K562 (cell line): ENCODE measurements at regions not wholly inside any gene's neighbourhood (a gene's known extent, or its start where the extent isn't known, plus 50 kb on each side); places are given as distances from the start of the nearest gene placed in this dataset.

ENCODE experiments used
- ATAC-seq: fragments of 200-7000 bp; cut with Tn5 transposase; 3 replicates; pipeline ENCODE4 v1.9.1; 2020; ENCODE audit warnings: moderate library complexity
- BruUV-seq: library from RNA; stranded (reverse); fragments of 400-500 nt; replicated peaks from 2 replicates; lab custom pipeline; 2021; lab: Mats Ljungman, UMichigan
- CTCF ChIA-PET: fragments of 300-600 bp; formaldehyde crosslinking; extraction: SDS; loops from one replicate; lab custom pipeline; 2021; ENCODE audit warnings: low intra/inter-chr PET ratio; lab: Yijun Ruan, JAX
- POLR2A ChIA-PET: fragments of 300-600, 350-650 bp; sonication (Branson Sonifier 250); formaldehyde crosslinking; extraction: SDS; loops from one replicate; lab custom pipeline; 2021; ENCODE audit warnings: antibody characterized with exemption, inconsistent platforms; lab: Yijun Ruan, JAX
- DNase-seq, 4 experiments: peaks; one replicate each; pipeline versions ENCODE4 v3.0.0 to v3.0.0-alpha.2; 2011 to 2018; ENCODE audit warnings: low spot score in 3 of 4, mixed read lengths in 3 of 4; ENCODE audit errors: extremely low read depth in 1 of 4
- FAIRE-seq: peaks from 2 replicates; lab custom pipeline; 2011; peaks lifted over from hg19 to GRCh38; lab: Jason Lieb, UNC
- H2AFZ ChIP-seq: 2 replicates; pipeline ENCODE4 v1.6.0; 2011; ENCODE audit warnings: low read depth, low read length, control low read depth, inconsistent platforms
- H3K27ac ChIP-seq: fragments of 200-600 bp; 3 replicates; pipeline ENCODE4 v1.8.0; 2011; ENCODE audit warnings: low read depth, mild to moderate bottlenecking, control low read depth, inconsistent platforms, low read length, moderate library complexity, mixed read lengths; ENCODE audit errors: extremely low read depth
- H3K27me3 ChIP-seq, 2 experiments: fragments of 300-600 bp in 1 of 2; 2 replicates in 1 of 2; 3 replicates in 1 of 2; pipeline versions ENCODE4 v1.6.0 to v1.8.0; 2011; ENCODE audit warnings: inconsistent platforms in 2 of 2, low read length in 2 of 2, mild to moderate bottlenecking in 1 of 2, mixed read lengths in 1 of 2, moderate library complexity in 1 of 2; ENCODE audit not compliant: control insufficient read depth in 2 of 2, insufficient read depth in 2 of 2
- H3K36me3 ChIP-seq: fragments of 300-600 bp; 3 replicates; pipeline ENCODE4 v1.8.0; 2011; ENCODE audit warnings: mild to moderate bottlenecking, low read length, inconsistent platforms; ENCODE audit not compliant: control insufficient read depth, insufficient read depth
- H3K4me1 ChIP-seq, 2 experiments: fragments of 200-600 bp in 1 of 2; replicated peaks in 1 of 2; 2 replicates in 1 of 2; 3 replicates in 1 of 2; pipeline versions ENCODE4 v1.5.1 to v1.8.0; 2011; ENCODE audit warnings: inconsistent platforms in 2 of 2, low read length in 2 of 2, mild to moderate bottlenecking in 1 of 2, mixed read lengths in 1 of 2, moderate library complexity in 1 of 2; ENCODE audit not compliant: control insufficient read depth in 2 of 2, insufficient read depth in 2 of 2
- H3K4me2 ChIP-seq: 2 replicates; pipeline ENCODE4 v1.6.1; 2011; ENCODE audit warnings: low read length, control low read depth, inconsistent platforms, mixed read lengths; ENCODE audit not compliant: insufficient read depth
- H3K4me3 ChIP-seq: fragments of 200-600 bp; sonication (generic), shearing (Covaris generic); 2 replicates; pipeline ENCODE4 v1.5.1; 2016; ENCODE audit warnings: control low read depth, inconsistent platforms
- H3K79me2 ChIP-seq: fragments of 200-600 bp; 3 replicates; pipeline ENCODE4 v1.8.0; 2011; ENCODE audit warnings: low read length, inconsistent platforms; ENCODE audit not compliant: control insufficient read depth, insufficient read depth
- H3K9ac ChIP-seq, 2 experiments: 2 replicates each; pipeline versions ENCODE4 v1.6.0 to v1.6.1; 2011; ENCODE audit warnings: low read depth in 2 of 2, low read length in 2 of 2, control low read depth in 1 of 2, inconsistent platforms in 1 of 2, mild to moderate bottlenecking in 1 of 2, mixed read lengths in 1 of 2; ENCODE audit not compliant: insufficient read depth in 1 of 2
- H3K9me1 ChIP-seq: one replicate; pipeline ENCODE4 v1.6.0; 2011; ENCODE audit warnings: inconsistent platforms, mild to moderate bottlenecking, low read length, moderate library complexity; ENCODE audit not compliant: control insufficient read depth, insufficient read depth
- H3K9me3 ChIP-seq: replicated peaks from 2 replicates; pipeline ENCODE4 v1.5.1; 2011; ENCODE audit warnings: low read depth, low read length, inconsistent platforms; ENCODE audit not compliant: control insufficient read depth, insufficient read depth
- H4K20me1 ChIP-seq: replicated peaks from 2 replicates; pipeline ENCODE4 v1.6.1; 2011; ENCODE audit warnings: low read length, inconsistent platforms, mixed read lengths; ENCODE audit not compliant: control insufficient read depth, insufficient read depth
- COPS2 ChIP-seq: fragments of 450-650 bp; conservative IDR thresholded peaks from 2 replicates; pipeline ENCODE4 v1.6.1; 2016; ENCODE audit warnings: mild to moderate bottlenecking, moderate library complexity
- DNMT1 ChIP-seq: fragments of 450-650 bp; IDR thresholded peaks from 2 replicates; pipeline ENCODE4 v1.6.1; 2016; ENCODE audit warnings: antibody characterized with exemption, mild to moderate bottlenecking
- EWSR1 ChIP-seq: fragments of 450-650 bp; IDR thresholded peaks from 2 replicates; pipeline ENCODE4 v1.6.1; 2018; ENCODE audit warnings: borderline replicate concordance, mild to moderate bottlenecking, low read depth, moderate library complexity; ENCODE audit not compliant: partially characterized antibody
- HNRNPLL ChIP-seq: fragments of 200-400 bp; formaldehyde crosslinking; IDR thresholded peaks from 2 replicates; pipeline ENCODE4 v1.6.1; 2017; ENCODE audit warnings: low read length, low read depth, mild to moderate bottlenecking; ENCODE audit not compliant: poor library complexity, severe bottlenecking
- PRMT5 ChIP-seq: sonication (generic); formaldehyde crosslinking; IDR thresholded peaks from 2 replicates; pipeline ENCODE4 v1.5.0; 2020; ENCODE audit warnings: missing genetic modification reagents
- SAP30 ChIP-seq: fragments of 200-600 bp; sonication (generic); IDR thresholded peaks from 2 replicates; pipeline ENCODE4 v1.6.1; 2012; ENCODE audit warnings: borderline replicate concordance, low read depth, mild to moderate bottlenecking, moderate library complexity, low read length, control low read depth, inconsistent platforms; ENCODE audit not compliant: insufficient read depth, poor library complexity, severe bottlenecking
- TAL1 ChIP-seq: fragments of 450-650 bp; IDR thresholded peaks from 2 replicates; pipeline ENCODE4 v1.6.1; 2016; ENCODE audit warnings: mild to moderate bottlenecking
- ZNF274 ChIP-seq: IDR thresholded peaks from 2 replicates; pipeline ENCODE4 v1.6.1; 2011; ENCODE audit warnings: low read depth, mild to moderate bottlenecking, low read length, moderate library complexity, borderline replicate concordance
- ZNF316 ChIP-seq: fragments of 450-650 bp; IDR thresholded peaks from 2 replicates; pipeline ENCODE4 v1.6.1; 2016
- WGBS: fragments of 100-300 bp; shearing (Covaris generic); methylation state at CpG from one replicate; pipeline ENCODE4 v1.1.6; 2016; ENCODE audit warnings: low coverage, mixed read lengths; ENCODE audit not compliant: insufficient coverage; ENCODE audit errors: missing lambda C conversion rate; 5-methylcytosine and 5-hydroxymethylcytosine counted together
- in situ Hi-C: fragments of 300-500 bp; cut with MboI; formaldehyde crosslinking; loops from 4 replicates; pipeline ENCODE4 v1.15.0; 2018; ENCODE audit warnings: inconsistent platforms, mixed read lengths
- intact Hi-C: fragments of 100-400 bp; cut with micrococcal nuclease; formaldehyde crosslinking; loops from 2 replicates; pipeline ENCODE4 v1.14.2; 2022
- TF ChIP-seq, protein P1 (sequence below): sonication (generic); formaldehyde crosslinking; IDR thresholded peaks from 2 replicates; pipeline ENCODE4 v1.8.1; 2023; ENCODE audit warnings: mild to moderate bottlenecking, missing genetic modification reagents

GRCh38 chr6:91386204-91386603 lies 799.3 kb upstream of the MAP3K7 start (continued):
- TF ChIP-seq, protein P1, sequence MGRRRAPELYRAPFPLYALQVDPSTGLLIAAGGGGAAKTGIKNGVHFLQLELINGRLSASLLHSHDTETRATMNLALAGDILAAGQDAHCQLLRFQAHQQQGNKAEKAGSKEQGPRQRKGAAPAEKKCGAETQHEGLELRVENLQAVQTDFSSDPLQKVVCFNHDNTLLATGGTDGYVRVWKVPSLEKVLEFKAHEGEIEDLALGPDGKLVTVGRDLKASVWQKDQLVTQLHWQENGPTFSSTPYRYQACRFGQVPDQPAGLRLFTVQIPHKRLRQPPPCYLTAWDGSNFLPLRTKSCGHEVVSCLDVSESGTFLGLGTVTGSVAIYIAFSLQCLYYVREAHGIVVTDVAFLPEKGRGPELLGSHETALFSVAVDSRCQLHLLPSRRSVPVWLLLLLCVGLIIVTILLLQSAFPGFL, result no peak
- TF ChIP-seq COPS2 (no peak), TAL1 (no peak), DNMT1 (no peak), SAP30 (no peak), EWSR1 (no peak)

GRCh38 chr6:91383207-91383606 lies 796.3 kb upstream of the MAP3K7 start:
- H3K9me1 ChIP-seq, result no peaks in the 10 kb centered on the region
- no peaks in the 10 kb centered on the region for H3K4me1 ChIP-seq
- no peaks in the 10 kb centered on the region for H3K36me3 ChIP-seq
- POLR2A ChIA-PET, result no interaction called here
- no peak overlapping the region for H3K27ac ChIP-seq
- peak; percentile 17; the same call in 1 of the 2 replicates for TF ChIP-seq ZNF316
- no peak for TF ChIP-seq ZNF274
- no peak for TF ChIP-seq HNRNPLL
- TF ChIP-seq PRMT5 (CRISPR knock-in tag), result no peak
- no peaks in the 10 kb centered on the region for H4K20me1 ChIP-seq
- in situ Hi-C loops, result no loop called here
- no peak overlapping the region for H3K9ac ChIP-seq
- CTCF ChIA-PET, result no interaction called here
- no peak for FAIRE-seq
- DNase-seq, result no peak
- no peak overlapping the region for H2AFZ ChIP-seq
- H3K27me3 ChIP-seq, result no peaks in the 10 kb centered on the region
- no TSS peak for BruUV-seq
- no peak overlapping the region for H3K4me3 ChIP-seq
- no peaks in the 10 kb centered on the region for H3K79me2 ChIP-seq
- intact Hi-C loops, result no loop called here
- no peak overlapping the region for H3K4me2 ChIP-seq
- H3K9me3 ChIP-seq, result no peaks in the 10 kb centered on the region
- 0% methylated on average over 3 of the region's 3 CpGs for WGBS
- no peak for ATAC-seq
